Erythroblast (primary cell): ENCODE measurements at regions not wholly inside any gene's neighbourhood (a gene's known extent, or its start where the extent isn't known, plus 50 kb on each side); places are given as distances from the start of the nearest gene placed in this dataset.

Experiments used
- GATA1 ChIP-seq: IDR thresholded peaks from 2 replicates; pipeline ENCODE4 v1.6.1; 2011; ENCODE audit warnings: low read depth, mild to moderate bottlenecking, control low read depth, low read length, moderate library complexity
- POLR2A ChIP-seq: IDR thresholded peaks from 2 replicates; pipeline ENCODE4 v1.6.1; 2011; ENCODE audit warnings: mild to moderate bottlenecking, low read length

DNA sequence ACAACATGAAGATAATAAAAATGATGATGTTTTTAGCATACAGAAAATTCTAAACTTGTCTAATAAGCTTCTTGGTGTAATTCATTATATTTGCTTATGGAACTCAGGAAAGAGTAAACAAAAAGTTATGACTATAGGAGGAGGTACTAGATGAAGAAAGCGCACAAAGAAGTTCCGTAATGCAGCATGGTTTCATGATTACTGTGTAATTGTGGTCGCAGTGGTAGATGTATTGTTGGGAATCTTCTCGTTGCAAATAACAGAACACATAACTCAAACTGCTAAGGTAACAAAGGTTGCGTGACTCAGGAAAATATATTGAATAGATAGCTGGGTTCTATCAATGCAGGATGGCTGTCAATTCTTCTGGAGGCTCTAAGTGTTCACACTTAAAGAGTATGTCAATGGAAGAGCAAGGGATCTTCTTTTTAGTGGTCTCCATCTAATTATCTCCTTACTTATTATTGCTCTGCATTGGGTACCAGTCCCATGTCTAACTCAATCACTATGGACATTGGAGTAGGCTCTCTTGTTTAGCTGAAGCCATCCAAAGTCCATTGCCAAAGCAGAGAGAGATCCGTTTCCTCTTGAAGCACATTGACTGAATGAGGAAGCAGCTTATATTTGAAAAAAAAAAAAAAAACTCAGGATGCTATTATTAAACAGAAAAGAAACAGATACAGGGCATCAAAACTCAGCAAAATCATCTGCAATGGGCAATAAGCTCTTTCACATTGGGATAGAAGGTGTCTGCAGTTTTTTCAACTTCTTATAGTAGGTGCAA lies 283.4 kb upstream of the ATP2B1 start:
- no peak for TF ChIP-seq POLR2A
- TF ChIP-seq GATA1, result no peak
